ENCODE measurements at regions not wholly inside any gene's neighbourhood (a gene's known extent, or its start where the extent isn't known, plus 50 kb on each side); places are given as distances from the start of the nearest gene placed in this dataset.
"Not testable (repeated sequence)": the region's sequence is repeated elsewhere in the genome, so short reads cannot be mapped to it uniquely, and the experiment has no call there.

- Histone ChIP-seq H3K9me3 (no peaks in the 10 kb centered on the region), H3K27ac (no peak overlapping the region), H3K4me1 (no peaks in the 10 kb centered on the region), H3K36me3 (no peaks in the 10 kb centered on the region), H3K4me3 (no peak overlapping the region), H3K27me3 (no peaks in the 10 kb centered on the region)
- WGBS: 67% methylated on average over 2 of the region's 2 CpGs
- TF ChIP-seq POLR2AphosphoS5 (IDR thresholded peaks at IDR 0.05) (no peak), EP300 (IDR thresholded peaks at IDR 0.05) (no peak)
- DNase-seq (ENCODE audit: low spot score in 2 of 2): no peak
Measured at GRCh38 chr3:178099862-178100261, 436.4 kb upstream of the KCNMB2 start.

DNA sequence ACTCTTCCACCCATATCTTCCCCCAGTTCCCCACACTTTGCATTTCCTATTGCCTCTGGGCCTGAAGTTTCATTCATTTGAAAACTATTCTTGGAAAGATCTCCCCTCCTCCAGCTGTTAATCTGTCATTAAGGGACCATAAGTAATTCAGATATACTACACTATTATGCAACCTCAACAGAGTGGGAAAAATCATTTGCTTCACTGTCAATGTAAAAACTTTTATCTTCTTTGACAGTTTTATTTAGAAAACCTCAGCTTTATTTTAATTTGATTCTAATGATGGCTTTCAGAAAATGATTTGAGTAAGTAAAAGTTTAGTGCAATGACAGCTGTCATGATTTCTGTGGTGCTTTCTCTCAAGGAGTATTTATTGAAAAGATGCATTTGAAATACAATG, 435.3 kb upstream of the KCNMB2 start:
- H3K4me1 ChIP-seq: no peaks in the 10 kb centered on the region
- no peaks in the 10 kb centered on the region for H3K9me3 ChIP-seq
- H3K36me3 ChIP-seq: no peaks in the 10 kb centered on the region
- TF ChIP-seq EP300 (IDR thresholded peaks at IDR 0.05) (no peak), POLR2AphosphoS5 (IDR thresholded peaks at IDR 0.05) (no peak), POLR2A (IDR thresholded peaks at IDR 0.05) (no peak)
- TF ChIP-seq, protein P1, sequence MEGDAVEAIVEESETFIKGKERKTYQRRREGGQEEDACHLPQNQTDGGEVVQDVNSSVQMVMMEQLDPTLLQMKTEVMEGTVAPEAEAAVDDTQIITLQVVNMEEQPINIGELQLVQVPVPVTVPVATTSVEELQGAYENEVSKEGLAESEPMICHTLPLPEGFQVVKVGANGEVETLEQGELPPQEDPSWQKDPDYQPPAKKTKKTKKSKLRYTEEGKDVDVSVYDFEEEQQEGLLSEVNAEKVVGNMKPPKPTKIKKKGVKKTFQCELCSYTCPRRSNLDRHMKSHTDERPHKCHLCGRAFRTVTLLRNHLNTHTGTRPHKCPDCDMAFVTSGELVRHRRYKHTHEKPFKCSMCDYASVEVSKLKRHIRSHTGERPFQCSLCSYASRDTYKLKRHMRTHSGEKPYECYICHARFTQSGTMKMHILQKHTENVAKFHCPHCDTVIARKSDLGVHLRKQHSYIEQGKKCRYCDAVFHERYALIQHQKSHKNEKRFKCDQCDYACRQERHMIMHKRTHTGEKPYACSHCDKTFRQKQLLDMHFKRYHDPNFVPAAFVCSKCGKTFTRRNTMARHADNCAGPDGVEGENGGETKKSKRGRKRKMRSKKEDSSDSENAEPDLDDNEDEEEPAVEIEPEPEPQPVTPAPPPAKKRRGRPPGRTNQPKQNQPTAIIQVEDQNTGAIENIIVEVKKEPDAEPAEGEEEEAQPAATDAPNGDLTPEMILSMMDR (IDR thresholded peaks at IDR 0.05): no peak
- H3K27ac ChIP-seq: no peak overlapping the region
- DNase-seq (ENCODE audit: low spot score in 2 of 2): no peak
- no peaks in the 10 kb centered on the region for H3K27me3 ChIP-seq
- H3K4me3 ChIP-seq: no peak overlapping the region

- TF ChIP-seq, protein P1 (IDR thresholded peaks at IDR 0.05): no peak
- TF ChIP-seq POLR2A (IDR thresholded peaks at IDR 0.05): no peak
- TF ChIP-seq POLR2AphosphoS5 (IDR thresholded peaks at IDR 0.05): no peak
- no peak for TF ChIP-seq EP300 (IDR thresholded peaks at IDR 0.05)
- no peaks in the 10 kb centered on the region for H3K36me3 ChIP-seq
- no peaks in the 10 kb centered on the region for H3K4me1 ChIP-seq
- no peak for DNase-seq (ENCODE audit: low spot score in 2 of 2)
- no peaks in the 10 kb centered on the region for H3K27me3 ChIP-seq
- H3K4me3 ChIP-seq: no peak overlapping the region
- H3K27ac ChIP-seq: no peak overlapping the region
- no peaks in the 10 kb centered on the region for H3K9me3 ChIP-seq
- 81% methylated on average over 2 of the region's 2 CpGs for WGBS
Measured at GRCh38 chr3:178103140-178103539, 433.1 kb upstream of the KCNMB2 start.

DNA sequence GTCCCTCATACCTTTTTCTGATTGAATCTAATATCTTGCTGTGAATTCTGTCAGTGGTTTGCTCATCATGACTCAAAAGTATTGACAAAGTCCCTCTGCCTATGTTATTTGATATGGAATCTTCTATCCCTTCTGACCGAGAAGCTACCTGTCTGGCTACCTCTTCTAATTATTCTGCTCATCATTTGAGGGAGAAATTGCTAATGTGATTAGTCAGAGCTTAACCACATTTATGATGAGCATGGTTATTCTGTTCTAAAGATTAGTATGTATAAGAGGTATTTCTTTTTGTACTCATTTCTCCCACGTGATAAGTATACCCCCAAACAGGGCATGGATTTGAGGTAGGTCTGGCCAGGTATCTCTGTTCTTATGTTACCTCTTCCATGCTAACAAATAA, 428.4 kb upstream of the KCNMB2 start:
- H3K9me3 ChIP-seq: no peaks in the 10 kb centered on the region
- no peak for DNase-seq (ENCODE audit: low spot score in 2 of 2)
- no peaks in the 10 kb centered on the region for H3K36me3 ChIP-seq
- no peaks in the 10 kb centered on the region for H3K4me1 ChIP-seq
- no peaks in the 10 kb centered on the region for H3K27me3 ChIP-seq
- no peak overlapping the region for H3K4me3 ChIP-seq
- H3K27ac ChIP-seq: no peak overlapping the region
- TF ChIP-seq POLR2AphosphoS5 (IDR thresholded peaks at IDR 0.05) (no peak), EP300 (IDR thresholded peaks at IDR 0.05) (no peak)
- TF ChIP-seq, protein P1 (IDR thresholded peaks at IDR 0.05): no peak
- WGBS: 89% methylated on average over 2 of the region's 2 CpGs

GRCh38 chr3:178109691-178110090, 426.5 kb upstream of the KCNMB2 start:
- no peaks in the 10 kb centered on the region for H3K36me3 ChIP-seq
- DNase-seq (ENCODE audit: low spot score in 2 of 2): no peak
- WGBS: 71% methylated on average over 2 of the region's 2 CpGs
- TF ChIP-seq, protein P1 (IDR thresholded peaks at IDR 0.05): no peak
- no peak for TF ChIP-seq POLR2AphosphoS5 (IDR thresholded peaks at IDR 0.05)
- no peak for TF ChIP-seq EP300 (IDR thresholded peaks at IDR 0.05)
- TF ChIP-seq POLR2A (IDR thresholded peaks at IDR 0.05): no peak
- no peaks in the 10 kb centered on the region for H3K4me1 ChIP-seq
- no peaks in the 10 kb centered on the region for H3K27me3 ChIP-seq
- no peak overlapping the region for H3K4me3 ChIP-seq
- no peaks in the 10 kb centered on the region for H3K9me3 ChIP-seq
- no peak overlapping the region for H3K27ac ChIP-seq

GRCh38 chr3:178112134-178112533, 424.1 kb upstream of the KCNMB2 start:
- TF ChIP-seq, protein P1 (IDR thresholded peaks at IDR 0.05): no peak
- no peak for TF ChIP-seq EP300 (IDR thresholded peaks at IDR 0.05)
- TF ChIP-seq POLR2A (IDR thresholded peaks at IDR 0.05): no peak
- no peak for TF ChIP-seq POLR2AphosphoS5 (IDR thresholded peaks at IDR 0.05)
- no peaks in the 10 kb centered on the region for H3K9me3 ChIP-seq
- DNase-seq (ENCODE audit: low spot score in 2 of 2): no peak
- H3K27ac ChIP-seq: no peak overlapping the region
- no peaks in the 10 kb centered on the region for H3K27me3 ChIP-seq
- 97% methylated on average over 6 of the region's 6 CpGs for WGBS
- H3K36me3 ChIP-seq: no peaks in the 10 kb centered on the region
- H3K4me3 ChIP-seq: no peak overlapping the region
- no peaks in the 10 kb centered on the region for H3K4me1 ChIP-seq

DNA sequence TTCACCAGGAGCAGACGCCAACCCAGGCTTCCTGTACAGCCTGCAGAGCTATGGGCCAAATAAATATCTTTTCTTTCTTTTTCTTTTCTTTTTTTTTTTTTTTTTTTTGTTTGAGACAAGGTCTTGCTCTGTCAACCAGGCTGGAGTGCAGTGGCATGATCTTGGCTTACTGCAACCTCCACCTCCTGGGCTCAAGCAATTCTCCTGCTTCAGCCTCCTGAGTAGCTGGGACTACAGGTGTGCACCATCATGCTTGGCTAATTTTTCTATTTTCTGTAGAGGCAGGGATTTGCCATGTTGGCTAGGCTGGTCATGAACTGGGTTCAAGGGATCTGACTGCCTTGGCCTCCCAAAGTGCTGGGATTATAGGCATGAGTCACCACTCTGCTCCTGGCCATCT, 423.7 kb upstream of the KCNMB2 start:
- H3K4me3 ChIP-seq: not testable (repeated sequence)

More for the DNA sequence above, 423.7 kb upstream of the KCNMB2 start:
- not testable (repeated sequence) for H3K27me3 ChIP-seq; H3K4me1 ChIP-seq; H3K9me3 ChIP-seq; H3K27ac ChIP-seq; H3K36me3 ChIP-seq; DNase-seq (ENCODE audit: low spot score in 2 of 2)
- WGBS: 94% methylated on average over 1 of the region's 1 CpG
